ENCODE measurements at regions not wholly inside any gene's neighbourhood (a gene's known extent, or its start where the extent isn't known, plus 50 kb on each side); places are given as distances from the start of the nearest gene placed in this dataset.

- peak in 1 of 2 experiments; percentile 20 for DNase-seq (ENCODE audit: low spot score in 2 of 2, unreplicated experiment in 2 of 2)
- no peak for TF ChIP-seq CTCF (IDR thresholded peaks at IDR 0.05; ENCODE audit: unreplicated experiment)
- no peaks in the 10 kb centered on the region for H3K4me1 Mint-ChIP-seq
- no peak overlapping the region for H3K27ac Mint-ChIP-seq
- peaks cover 19% of the 10 kb centered on the region for H3K9me3 Mint-ChIP-seq
- no peak overlapping the region for H3K4me3 Mint-ChIP-seq
- no peaks in the 10 kb centered on the region for H3K36me3 Mint-ChIP-seq
- H3K27me3 Mint-ChIP-seq (ENCODE audit: low read depth): no peaks in the 10 kb centered on the region
These were observed 73.5 kb upstream of the COL5A1 start for GRCh38 chr9:134568116-134568515.

GRCh38 chr9:134568811-134569210, 72.8 kb upstream of the COL5A1 start:
- H3K27me3 Mint-ChIP-seq (ENCODE audit: low read depth): no peaks in the 10 kb centered on the region
- no peaks in the 10 kb centered on the region for H3K36me3 Mint-ChIP-seq
- H3K27ac Mint-ChIP-seq: peak overlapping the region; percentile 35
- DNase-seq (ENCODE audit: low spot score in 2 of 2, unreplicated experiment in 2 of 2): no peak
- H3K4me1 Mint-ChIP-seq: no peaks in the 10 kb centered on the region
- no peak overlapping the region for H3K4me3 Mint-ChIP-seq
- H3K9me3 Mint-ChIP-seq: peaks cover 19% of the 10 kb centered on the region
- TF ChIP-seq CTCF (IDR thresholded peaks at IDR 0.05; ENCODE audit: unreplicated experiment): no peak

- no peaks in the 10 kb centered on the region for H3K4me1 Mint-ChIP-seq
- TF ChIP-seq CTCF (IDR thresholded peaks at IDR 0.05; ENCODE audit: unreplicated experiment): no peak
- DNase-seq (ENCODE audit: low spot score in 2 of 2, unreplicated experiment in 2 of 2): peak in 1 of 2 experiments; percentile 11
- no peak overlapping the region for H3K4me3 Mint-ChIP-seq
- no peaks in the 10 kb centered on the region for H3K36me3 Mint-ChIP-seq
- no peak overlapping the region for H3K27ac Mint-ChIP-seq
- H3K9me3 Mint-ChIP-seq: peaks cover 13% of the 10 kb centered on the region
- no peaks in the 10 kb centered on the region for H3K27me3 Mint-ChIP-seq (ENCODE audit: low read depth)
These were observed 72.0 kb upstream of the COL5A1 start for GRCh38 chr9:134569626-134570025.

- H3K4me1 Mint-ChIP-seq: peaks cover 2% of the 10 kb centered on the region
- no peak overlapping the region for H3K4me3 Mint-ChIP-seq
- H3K27ac Mint-ChIP-seq: peak overlapping the region; percentile 35
- DNase-seq (ENCODE audit: low spot score in 2 of 2, unreplicated experiment in 2 of 2): peak in 1 of 2 experiments; percentile 29
- no peaks in the 10 kb centered on the region for H3K36me3 Mint-ChIP-seq
- H3K9me3 Mint-ChIP-seq: peaks cover 13% of the 10 kb centered on the region
- no peaks in the 10 kb centered on the region for H3K27me3 Mint-ChIP-seq (ENCODE audit: low read depth)
- no peak for TF ChIP-seq CTCF (IDR thresholded peaks at IDR 0.05; ENCODE audit: unreplicated experiment)
These were observed 71.4 kb upstream of the COL5A1 start for GRCh38 chr9:134570151-134570621.

- TF ChIP-seq CTCF (IDR thresholded peaks at IDR 0.05; ENCODE audit: unreplicated experiment): no peak
- DNase-seq (ENCODE audit: low spot score in 2 of 2, unreplicated experiment in 2 of 2): peak in 1 of 2 experiments; percentile 30
- peak overlapping the region; percentile 35 for H3K27ac Mint-ChIP-seq
- peaks cover 13% of the 10 kb centered on the region for H3K9me3 Mint-ChIP-seq
- H3K4me3 Mint-ChIP-seq: no peak overlapping the region
- no peaks in the 10 kb centered on the region for H3K27me3 Mint-ChIP-seq (ENCODE audit: low read depth)
- H3K4me1 Mint-ChIP-seq: peaks cover 8% of the 10 kb centered on the region
- H3K36me3 Mint-ChIP-seq: no peaks in the 10 kb centered on the region
These were observed 70.8 kb upstream of the COL5A1 start for GRCh38 chr9:134570711-134571325.

Measured in mesothelial cell of epicardium (in vitro differentiated cells).